GM18507 (cell line): ENCODE measurements at regions not wholly inside any gene's neighbourhood (a gene's known extent, or its start where the extent isn't known, plus 50 kb on each side); places are given as distances from the start of the nearest gene placed in this dataset.

Experiments
- DNase-seq: peaks from one replicate; pipeline ENCODE4 v3.0.0; 2011; ENCODE audit warnings: low read depth; ENCODE audit not compliant: insufficient read length; ENCODE audit errors: extremely low spot score
- FAIRE-seq: peaks from 2 replicates; lab custom pipeline; 2011; peaks lifted over from hg19 to GRCh38; lab: Jason Lieb, UNC

- FAIRE-seq = no peak
- DNase-seq = no peak
Observed at GRCh38 chr12:88945051-88945732, 364.9 kb upstream of the KITLG start.

GRCh38 chr12:88944397-88944796, 364.1 kb upstream of the KITLG start:
- DNase-seq = no peak
- FAIRE-seq = no peak

- FAIRE-seq (no peak), DNase-seq (no peak)
Observed at GRCh38 chr12:88940854-88941253, 360.6 kb upstream of the KITLG start.

GRCh38 chr12:88935856-88936255, 355.6 kb upstream of the KITLG start:
- no peak for DNase-seq
- FAIRE-seq = no peak

- DNase-seq (no peak), FAIRE-seq (no peak)
Observed at GRCh38 chr12:88934163-88934747, 354.0 kb upstream of the KITLG start.

GRCh38 chr12:88932457-88932856, 352.2 kb upstream of the KITLG start:
- no peak for FAIRE-seq

GRCh38 chr12:88931598-88931997, 351.3 kb upstream of the KITLG start:
- DNase-seq (no peak), FAIRE-seq (peak; percentile 64)

More at GRCh38 chr12:88932457-88932856, 352.2 kb upstream of the KITLG start:
- DNase-seq = no peak

GRCh38 chr12:88925454-88925853, 345.2 kb upstream of the KITLG start:
- DNase-seq (no peak), FAIRE-seq (no peak)

GRCh38 chr12:88924162-88924561, 343.9 kb upstream of the KITLG start:
- no peak for DNase-seq
- FAIRE-seq = no peak

GRCh38 chr12:88923631-88924030, 343.4 kb upstream of the KITLG start:
- FAIRE-seq (no peak), DNase-seq (no peak)

GRCh38 chr12:88922816-88923215, 342.5 kb upstream of the KITLG start:
- no peak for FAIRE-seq
- DNase-seq = no peak

GRCh38 chr12:88921890-88922532, 341.7 kb upstream of the KITLG start:
- DNase-seq (no peak), FAIRE-seq (no peak)

GRCh38 chr12:88921434-88921833, 341.2 kb upstream of the KITLG start:
- DNase-seq = no peak
- FAIRE-seq = no peak

GRCh38 chr12:88918161-88918560, 337.9 kb upstream of the KITLG start:
- no peak for FAIRE-seq
- no peak for DNase-seq

- FAIRE-seq (no peak), DNase-seq (no peak)
Observed at GRCh38 chr12:88914967-88915366, 334.7 kb upstream of the KITLG start.

- DNase-seq (no peak), FAIRE-seq (no peak)
Observed at GRCh38 chr12:88909510-88909909, 329.2 kb upstream of the KITLG start.

GRCh38 chr12:88908345-88908744, 328.1 kb upstream of the KITLG start:
- DNase-seq = no peak

GRCh38 chr12:88904705-88905104, 324.4 kb upstream of the KITLG start:
- DNase-seq = no peak
- FAIRE-seq = no peak

More at GRCh38 chr12:88908345-88908744, 328.1 kb upstream of the KITLG start:
- no peak for FAIRE-seq

- DNase-seq = no peak
- no peak for FAIRE-seq
Observed at GRCh38 chr12:88903333-88903732, 323.1 kb upstream of the KITLG start.

GRCh38 chr12:88897723-88898122, 317.5 kb upstream of the KITLG start:
- DNase-seq (no peak), FAIRE-seq (no peak)

GRCh38 chr12:88896958-88897357, 316.7 kb upstream of the KITLG start:
- DNase-seq (no peak), FAIRE-seq (no peak)
